Stimulated activated CD4-positive, alpha-beta T cell treated with anti-CD3 and anti-CD28 coated beads, Interleukin-15, amount 100 ng/mL, for 48 hours (primary cell): ENCODE measurements at regions not wholly inside any gene's neighbourhood (a gene's known extent, or its start where the extent isn't known, plus 50 kb on each side); places are given as distances from the start of the nearest gene placed in this dataset.

Experiments
- DNase-seq, 2 donors: peaks; one replicate each; pipeline ENCODE4 v3.0.0-alpha.2; 2020; ENCODE audit warnings: low read depth in 2 of 2

DNA sequence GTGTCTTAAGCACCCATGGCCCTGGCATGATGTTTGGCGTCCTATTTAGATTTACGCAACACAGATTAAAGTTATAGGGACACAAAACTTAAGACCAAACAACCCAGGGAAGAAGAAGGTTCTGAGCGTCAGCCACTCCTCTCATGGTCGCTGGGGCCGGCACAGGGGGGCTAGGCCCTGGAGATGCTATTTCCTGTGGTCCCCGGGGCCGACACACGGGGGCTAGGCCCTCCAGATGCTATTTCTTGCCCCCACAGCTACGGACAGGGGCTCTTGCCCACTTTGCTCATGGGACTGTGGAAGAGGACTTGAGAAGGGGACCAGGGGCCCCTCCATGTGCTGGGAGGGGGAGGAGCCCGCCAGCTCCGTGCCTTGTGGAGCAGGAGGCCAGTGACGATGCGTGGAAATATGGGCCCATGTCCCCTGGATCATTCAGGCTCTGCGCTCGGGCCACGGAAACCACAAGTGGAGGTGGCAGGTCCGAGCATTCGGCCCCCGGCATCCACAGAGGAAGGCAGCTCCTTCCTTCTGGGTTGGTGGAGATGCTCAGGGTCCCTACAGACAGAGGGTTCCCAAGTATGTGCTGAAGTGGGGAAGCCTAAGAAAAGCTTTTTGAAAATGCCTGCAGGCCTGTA lies 711.1 kb downstream of the BRD1 start:
- no peak for DNase-seq

DNA sequence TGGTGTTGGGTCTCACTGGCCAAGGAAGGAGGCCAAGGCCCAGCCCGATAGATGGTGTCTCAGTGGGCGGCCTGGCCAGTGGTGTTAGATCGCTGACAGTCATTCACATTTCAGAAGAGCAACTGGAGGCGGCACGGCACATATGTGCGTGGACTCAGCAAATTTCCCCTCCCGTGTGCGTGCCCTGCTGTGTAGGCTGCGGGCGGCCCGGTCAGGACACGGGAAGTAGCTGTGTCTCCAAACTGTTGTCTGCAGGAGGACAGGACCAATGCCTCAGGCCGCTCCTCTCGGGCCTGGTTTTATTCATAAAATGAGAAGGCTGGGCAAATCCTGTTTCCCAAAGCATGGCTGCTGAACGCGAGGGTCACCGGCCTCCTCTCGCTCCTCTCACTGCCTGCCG lies 711.7 kb downstream of the BRD1 start:
- no peak for DNase-seq

GRCh38 chr22:49115197-49115596 lies 712.5 kb downstream of the BRD1 start:
- DNase-seq, result no peak

GRCh38 chr22:49113758-49114157 lies 713.9 kb downstream of the BRD1 start:
- DNase-seq, result no peak

DNA sequence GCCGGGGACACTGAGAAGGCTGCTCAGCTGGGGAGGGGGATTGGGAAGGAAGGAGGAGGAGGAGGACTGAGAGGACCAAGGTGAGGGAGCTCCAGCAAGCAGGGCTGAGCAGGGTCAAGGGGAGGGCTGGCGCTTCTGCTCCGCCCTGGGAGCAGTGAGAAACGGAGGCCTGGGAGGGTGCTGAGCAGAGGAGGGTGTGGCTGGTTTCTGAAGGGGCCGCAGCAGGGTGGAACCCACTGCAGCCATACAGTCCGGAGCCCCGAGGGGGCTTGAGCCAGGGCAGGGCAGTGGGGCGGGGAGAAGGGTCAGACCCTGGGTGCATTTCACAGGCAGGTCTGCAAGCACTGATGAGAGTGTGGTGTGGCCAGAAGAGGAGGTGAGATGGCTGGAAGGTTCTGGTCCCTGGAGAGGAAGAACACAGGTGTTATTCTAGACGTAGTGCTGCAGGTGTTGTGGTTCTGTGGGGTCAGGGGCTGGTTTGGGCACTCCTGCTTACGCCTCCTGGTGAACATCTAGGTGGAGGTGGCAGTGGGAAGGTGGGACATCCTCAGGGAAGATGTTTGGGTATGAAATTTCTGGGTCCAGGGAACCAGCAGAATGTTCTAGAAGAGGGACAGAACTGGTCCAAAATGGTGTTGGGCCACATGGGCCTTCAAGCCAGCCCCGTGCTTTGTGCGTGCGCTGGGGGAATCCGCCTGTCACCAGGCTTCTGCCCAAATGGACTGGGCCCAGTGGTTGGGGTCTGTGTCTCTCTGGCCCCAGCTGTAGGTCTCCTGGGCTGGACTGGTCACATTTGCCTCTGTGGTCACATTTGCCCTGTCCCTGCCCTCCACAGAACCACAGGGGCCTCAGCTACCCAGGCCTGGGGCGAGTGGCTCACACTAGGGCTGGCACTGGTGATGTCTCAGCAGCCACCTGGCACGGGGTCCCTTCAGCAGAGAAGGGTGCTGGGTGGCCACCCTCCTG lies 714.7 kb downstream of the BRD1 start:
- DNase-seq, result no peak

- no peak for DNase-seq
These were observed 715.5 kb downstream of the BRD1 start for GRCh38 chr22:49112176-49112575.

- DNase-seq, result no peak
These were observed 716.6 kb downstream of the BRD1 start for GRCh38 chr22:49111085-49111484.

GRCh38 chr22:49108636-49109315 lies 718.9 kb downstream of the BRD1 start:
- DNase-seq, result no peak

DNA sequence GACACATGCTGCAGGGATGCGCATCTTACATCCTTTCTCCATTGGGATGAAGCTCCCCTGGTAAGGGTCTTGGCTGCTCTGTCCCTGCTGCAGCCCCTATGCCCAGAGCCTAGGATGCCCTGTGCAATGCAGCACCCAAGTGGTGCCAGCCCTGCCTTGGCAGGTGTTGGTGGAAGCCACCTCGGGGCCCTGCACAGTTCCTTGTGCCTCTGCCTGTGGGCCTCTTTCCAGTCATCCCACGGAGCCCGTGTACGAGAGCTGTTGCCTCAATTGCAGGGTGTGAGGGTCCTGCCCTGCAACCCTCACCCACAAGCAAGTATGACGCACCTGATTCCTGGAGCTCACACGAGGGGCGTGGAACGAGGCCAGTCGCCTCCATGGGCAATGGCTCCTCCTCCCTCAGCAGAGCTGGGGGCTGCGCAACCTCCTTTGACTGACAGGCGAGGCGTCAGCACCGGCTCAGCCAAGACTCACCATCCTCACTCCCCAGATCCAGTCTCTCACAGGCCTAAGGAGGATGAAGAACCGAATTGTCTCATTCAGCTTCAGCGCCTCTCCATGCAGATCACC lies 719.6 kb downstream of the BRD1 start:
- no peak for DNase-seq

- DNase-seq, result no peak
These were observed 720.1 kb downstream of the BRD1 start for GRCh38 chr22:49107561-49107960.

GRCh38 chr22:49106842-49107152 lies 720.9 kb downstream of the BRD1 start:
- no peak for DNase-seq

DNA sequence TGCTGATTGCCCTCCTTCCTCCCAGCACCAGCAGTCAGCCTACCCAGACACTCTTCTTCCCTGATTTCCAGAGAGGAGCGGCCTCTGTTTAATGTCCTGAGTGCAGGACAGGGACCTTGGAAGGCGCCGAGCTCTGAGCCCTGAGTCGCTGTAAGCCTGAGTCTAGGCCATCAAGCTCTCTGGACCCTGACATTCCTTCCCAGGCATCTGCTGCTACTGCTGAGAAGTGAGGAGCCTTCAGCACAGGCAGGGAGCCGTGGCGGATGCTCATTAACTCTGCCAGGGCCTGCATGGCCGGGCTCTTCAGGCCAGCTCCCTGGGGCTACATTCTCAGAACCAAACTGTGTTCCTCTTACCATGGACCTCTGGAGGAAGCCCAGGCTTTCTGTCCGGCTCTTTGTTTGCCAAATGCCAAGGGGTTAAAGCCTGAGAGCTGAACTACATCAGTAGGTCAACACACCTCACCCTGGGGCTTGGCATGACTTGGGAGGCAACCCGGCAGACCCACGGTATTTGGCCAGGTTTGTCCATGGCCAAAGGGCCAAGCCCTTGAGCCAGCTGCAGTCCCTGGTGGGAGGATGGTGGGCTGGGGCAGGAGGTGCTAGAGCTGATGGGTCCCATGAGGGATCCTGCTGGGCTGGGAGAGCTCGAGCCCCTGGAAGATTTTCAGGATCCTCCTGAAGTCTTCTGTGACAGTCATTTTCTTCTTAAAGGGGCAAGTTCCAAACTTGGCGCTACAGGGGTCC lies 721.4 kb downstream of the BRD1 start:
- DNase-seq, result no peak

- DNase-seq, result no peak
These were observed 723.2 kb downstream of the BRD1 start for GRCh38 chr22:49104434-49104833.

DNA sequence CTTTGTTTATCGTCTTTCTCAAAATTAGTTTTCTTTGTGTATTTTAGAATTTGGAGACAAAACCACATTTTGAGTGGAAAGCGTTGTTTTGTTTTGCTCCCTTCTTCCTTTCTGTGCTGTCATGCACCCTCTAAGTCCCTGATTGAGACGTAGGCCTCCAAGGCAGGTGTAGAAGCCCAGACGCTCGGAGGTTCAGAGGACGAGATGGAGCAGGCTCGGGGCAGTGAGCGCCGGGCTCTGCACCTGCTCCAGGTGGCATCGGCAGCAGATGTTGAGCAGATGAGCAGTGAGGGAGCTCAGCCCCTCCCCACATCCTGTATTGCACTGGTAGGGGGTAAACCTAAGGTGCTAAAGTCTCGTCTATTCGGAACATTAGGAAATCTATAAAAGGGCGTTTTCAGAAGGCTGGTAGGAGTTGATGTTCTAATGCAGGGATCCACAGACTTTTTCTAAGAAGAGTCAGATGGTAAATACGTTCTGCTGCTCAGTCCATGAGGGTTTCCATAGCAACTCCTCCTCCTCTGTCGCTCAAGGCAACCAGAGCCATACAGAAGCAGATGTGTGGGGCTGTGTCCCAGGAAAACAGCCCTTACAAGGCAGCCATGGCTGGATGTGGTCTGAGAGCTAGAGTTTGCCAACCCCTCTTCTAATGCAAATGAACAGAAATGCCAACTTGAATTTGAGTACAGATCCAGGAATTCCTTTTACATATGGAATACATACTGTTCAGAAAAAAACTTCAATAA lies 724.2 kb downstream of the BRD1 start:
- no peak for DNase-seq

- DNase-seq, result no peak
These were observed 725.3 kb downstream of the BRD1 start for GRCh38 chr22:49102367-49102766.

DNA sequence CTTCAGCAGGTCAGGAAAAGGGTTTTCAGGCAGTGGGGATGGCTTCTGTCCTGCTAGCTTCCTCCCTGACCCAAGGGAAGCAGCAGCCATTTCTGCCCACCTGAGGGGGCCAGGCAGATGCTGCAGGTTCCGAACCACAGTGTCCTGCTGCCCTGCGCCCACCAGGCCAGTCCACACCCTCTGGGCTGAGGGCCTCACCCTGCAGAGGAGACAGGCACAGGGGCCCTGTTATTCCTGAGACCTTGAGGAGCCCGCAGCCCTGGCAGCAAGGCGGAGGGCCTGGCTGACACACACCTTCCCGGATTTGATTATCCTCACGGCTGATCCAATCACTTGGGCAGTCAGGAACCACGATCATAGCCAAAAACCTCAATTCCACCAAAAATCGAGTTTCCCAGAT lies 725.8 kb downstream of the BRD1 start:
- no peak for DNase-seq

- DNase-seq, result no peak
These were observed 726.4 kb downstream of the BRD1 start for GRCh38 chr22:49101225-49101624.

GRCh38 chr22:49100773-49101172 lies 726.9 kb downstream of the BRD1 start:
- DNase-seq, result no peak

- no peak for DNase-seq
These were observed 727.4 kb downstream of the BRD1 start for GRCh38 chr22:49100316-49100715.

DNA sequence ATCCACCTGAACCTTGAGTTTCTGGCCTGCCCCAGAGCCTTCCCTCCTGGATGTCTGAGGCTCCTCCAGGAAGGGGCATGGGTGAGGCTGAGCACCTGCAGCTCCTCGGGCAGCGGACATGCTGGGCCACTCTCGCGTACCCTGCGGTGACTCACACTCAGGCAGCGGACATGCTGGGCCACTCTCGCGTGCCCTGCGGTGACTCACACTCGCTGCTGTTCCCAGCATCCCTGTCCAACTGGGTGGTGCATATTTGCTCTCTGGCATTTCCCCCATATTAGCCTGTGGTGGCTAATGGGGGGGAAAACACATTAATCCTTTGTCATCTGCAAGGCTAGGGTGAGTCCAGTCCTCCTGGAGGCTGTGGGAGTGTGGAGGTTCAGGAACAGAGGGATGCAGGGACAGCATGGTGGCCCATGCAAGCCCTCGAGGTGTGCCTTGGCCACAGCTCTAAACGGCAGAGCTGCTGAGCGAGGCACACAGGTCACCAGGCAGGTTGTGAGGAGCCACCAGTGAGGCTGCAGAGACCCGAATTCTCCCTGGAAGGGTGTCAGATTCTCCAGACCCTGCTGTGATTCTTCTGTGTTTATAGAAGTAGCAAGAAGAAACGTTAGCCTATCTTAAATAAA lies 728.1 kb downstream of the BRD1 start:
- DNase-seq, result no peak

DNA sequence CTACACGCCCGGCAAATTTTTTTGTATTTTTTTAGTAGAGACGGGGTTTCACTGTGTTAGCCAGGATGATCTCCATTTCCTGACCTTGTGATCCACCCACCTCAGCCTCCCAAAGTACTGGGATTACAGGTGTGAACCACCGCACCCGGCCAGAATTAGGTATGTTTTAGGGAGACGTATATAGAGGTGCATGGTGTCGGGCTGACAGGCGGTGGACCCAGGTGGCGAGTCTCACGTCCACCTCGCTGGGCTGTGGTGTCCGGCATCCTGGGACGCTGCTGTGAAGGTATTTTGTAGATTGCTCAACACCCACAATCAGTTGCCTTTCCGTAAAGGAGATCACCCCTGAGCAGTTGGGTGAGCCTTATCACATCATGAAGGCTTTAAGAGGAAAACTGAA lies 728.6 kb downstream of the BRD1 start:
- no peak for DNase-seq
